Liver (tissue), 3 donors: ENCODE measurements at regions not wholly inside any gene's neighbourhood (a gene's known extent, or its start where the extent isn't known, plus 50 kb on each side); places are given as distances from the start of the nearest gene placed in this dataset.

Source experiments
- HNF4A ChIP-seq, 2 donors: conservative IDR thresholded peaks; 2 replicates each; pipeline ENCODE4 v1.6.1; 2016; ENCODE audit warnings: antibody characterized with exemption in 2 of 2, mild to moderate bottlenecking in 2 of 2
- HNF4G ChIP-seq: IDR thresholded peaks from 2 replicates; pipeline ENCODE4 v1.6.1; 2016; ENCODE audit warnings: antibody characterized with exemption
- MAX ChIP-seq: IDR thresholded peaks from 2 replicates; pipeline ENCODE4 v1.6.1; 2016; ENCODE audit warnings: antibody characterized with exemption
- RAD21 ChIP-seq, 2 donors: IDR thresholded peaks; 2 replicates each; pipeline ENCODE4 v1.6.1; 2016; ENCODE audit warnings: antibody characterized with exemption in 2 of 2, mild to moderate bottlenecking in 2 of 2
- REST ChIP-seq: IDR thresholded peaks from 2 replicates; pipeline ENCODE4 v1.6.1; 2016; ENCODE audit warnings: antibody characterized with exemption, mild to moderate bottlenecking
- SP1 ChIP-seq: IDR thresholded peaks from 2 replicates; pipeline ENCODE4 v1.6.1; 2018; ENCODE audit warnings: antibody characterized with exemption, mild to moderate bottlenecking
- YY1 ChIP-seq: IDR thresholded peaks from 2 replicates; pipeline ENCODE4 v1.6.1; 2016; ENCODE audit warnings: antibody characterized with exemption, mild to moderate bottlenecking
- TF ChIP-seq, protein P1 (sequence below): fragments of 150-350 bp; IDR thresholded peaks from 2 replicates; pipeline ENCODE4 v1.5.1; 2017; ENCODE audit warnings: improper control_type of control experiment, low read depth, low read length; ENCODE audit not compliant: missing input control
- TF ChIP-seq, protein P2 (sequence below): IDR thresholded peaks from 2 replicates; pipeline ENCODE4 v1.6.1; 2016; ENCODE audit warnings: antibody characterized with exemption
- donor health status: healthy.
- donor health status: healthy.

GRCh38 chrX:130981836-130982235 is 76.3 kb upstream of the ARHGAP36 start:
- TF ChIP-seq, protein P1, sequence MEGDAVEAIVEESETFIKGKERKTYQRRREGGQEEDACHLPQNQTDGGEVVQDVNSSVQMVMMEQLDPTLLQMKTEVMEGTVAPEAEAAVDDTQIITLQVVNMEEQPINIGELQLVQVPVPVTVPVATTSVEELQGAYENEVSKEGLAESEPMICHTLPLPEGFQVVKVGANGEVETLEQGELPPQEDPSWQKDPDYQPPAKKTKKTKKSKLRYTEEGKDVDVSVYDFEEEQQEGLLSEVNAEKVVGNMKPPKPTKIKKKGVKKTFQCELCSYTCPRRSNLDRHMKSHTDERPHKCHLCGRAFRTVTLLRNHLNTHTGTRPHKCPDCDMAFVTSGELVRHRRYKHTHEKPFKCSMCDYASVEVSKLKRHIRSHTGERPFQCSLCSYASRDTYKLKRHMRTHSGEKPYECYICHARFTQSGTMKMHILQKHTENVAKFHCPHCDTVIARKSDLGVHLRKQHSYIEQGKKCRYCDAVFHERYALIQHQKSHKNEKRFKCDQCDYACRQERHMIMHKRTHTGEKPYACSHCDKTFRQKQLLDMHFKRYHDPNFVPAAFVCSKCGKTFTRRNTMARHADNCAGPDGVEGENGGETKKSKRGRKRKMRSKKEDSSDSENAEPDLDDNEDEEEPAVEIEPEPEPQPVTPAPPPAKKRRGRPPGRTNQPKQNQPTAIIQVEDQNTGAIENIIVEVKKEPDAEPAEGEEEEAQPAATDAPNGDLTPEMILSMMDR: no peak
- TF ChIP-seq SP1: no peak
- no peak for TF ChIP-seq REST
- TF ChIP-seq HNF4A (conservative IDR thresholded peaks at IDR 0.05): no peak
- no peak for TF ChIP-seq MAX
- no peak for TF ChIP-seq YY1
- TF ChIP-seq, protein P2, sequence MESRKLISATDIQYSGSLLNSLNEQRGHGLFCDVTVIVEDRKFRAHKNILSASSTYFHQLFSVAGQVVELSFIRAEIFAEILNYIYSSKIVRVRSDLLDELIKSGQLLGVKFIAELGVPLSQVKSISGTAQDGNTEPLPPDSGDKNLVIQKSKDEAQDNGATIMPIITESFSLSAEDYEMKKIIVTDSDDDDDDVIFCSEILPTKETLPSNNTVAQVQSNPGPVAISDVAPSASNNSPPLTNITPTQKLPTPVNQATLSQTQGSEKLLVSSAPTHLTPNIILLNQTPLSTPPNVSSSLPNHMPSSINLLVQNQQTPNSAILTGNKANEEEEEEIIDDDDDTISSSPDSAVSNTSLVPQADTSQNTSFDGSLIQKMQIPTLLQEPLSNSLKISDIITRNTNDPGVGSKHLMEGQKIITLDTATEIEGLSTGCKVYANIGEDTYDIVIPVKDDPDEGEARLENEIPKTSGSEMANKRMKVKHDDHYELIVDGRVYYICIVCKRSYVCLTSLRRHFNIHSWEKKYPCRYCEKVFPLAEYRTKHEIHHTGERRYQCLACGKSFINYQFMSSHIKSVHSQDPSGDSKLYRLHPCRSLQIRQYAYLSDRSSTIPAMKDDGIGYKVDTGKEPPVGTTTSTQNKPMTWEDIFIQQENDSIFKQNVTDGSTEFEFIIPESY: no peak
- TF ChIP-seq HNF4G: no peak
- TF ChIP-seq RAD21 (IDR thresholded peaks at IDR 0.05): no peak
